Embryonic facial prominence (tissue), 1 donor: ENCODE measurements at regions not wholly inside any gene's neighbourhood (a gene's known extent, or its start where the extent isn't known, plus 50 kb on each side); places are given as distances from the start of the nearest gene placed in this dataset.

Source experiments
- DNase-seq: peaks from one replicate; pipeline ENCODE4 v3.0.0-alpha.2; 2016; ENCODE audit errors: extremely low spot score

- DNase-seq = no peak
Measured at GRCh38 chr15:91555312-91555711, 298.2 kb upstream of the SLCO3A1 start.

DNA sequence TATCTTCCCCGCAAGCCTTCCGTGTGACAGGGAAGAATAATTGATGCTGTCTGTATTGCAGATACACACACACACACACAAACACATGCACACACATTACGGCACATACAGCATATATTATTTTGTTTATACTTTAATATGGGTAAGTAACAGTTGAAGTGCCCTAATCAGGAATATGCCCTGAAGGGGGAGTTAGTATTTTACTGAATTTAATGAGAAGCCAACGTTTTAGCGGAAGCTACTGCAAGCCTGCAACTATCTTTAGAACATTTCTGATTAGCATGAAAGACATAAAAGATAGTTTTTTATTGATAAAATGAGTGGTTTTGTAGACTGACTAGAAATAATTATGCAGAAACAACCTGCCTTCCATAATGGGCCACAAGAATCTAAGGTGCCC is 296.6 kb upstream of the SLCO3A1 start:
- no peak for DNase-seq

DNA sequence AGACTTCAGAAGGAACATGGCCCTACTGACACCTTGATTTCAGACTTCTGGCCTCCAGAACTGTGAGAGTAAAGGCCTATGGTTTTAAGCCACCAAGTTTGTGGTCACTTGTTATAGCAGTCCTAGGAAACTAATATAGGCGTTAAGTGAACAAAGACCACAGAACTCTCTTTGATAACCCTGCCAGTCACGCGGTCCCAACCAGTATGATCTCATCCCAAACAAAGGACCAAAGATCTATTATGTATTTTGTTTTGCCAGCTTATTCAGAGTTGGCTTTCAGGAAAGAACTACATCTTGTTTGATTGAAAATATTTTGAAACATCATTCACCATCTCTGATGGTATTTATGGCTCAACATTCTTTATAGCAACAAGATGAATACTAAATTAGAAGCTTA is 294.4 kb upstream of the SLCO3A1 start:
- no peak for DNase-seq

GRCh38 chr15:91561371-91562100 is 292.0 kb upstream of the SLCO3A1 start:
- DNase-seq = no peak

GRCh38 chr15:91562698-91563097 is 290.8 kb upstream of the SLCO3A1 start:
- DNase-seq = no peak

DNA sequence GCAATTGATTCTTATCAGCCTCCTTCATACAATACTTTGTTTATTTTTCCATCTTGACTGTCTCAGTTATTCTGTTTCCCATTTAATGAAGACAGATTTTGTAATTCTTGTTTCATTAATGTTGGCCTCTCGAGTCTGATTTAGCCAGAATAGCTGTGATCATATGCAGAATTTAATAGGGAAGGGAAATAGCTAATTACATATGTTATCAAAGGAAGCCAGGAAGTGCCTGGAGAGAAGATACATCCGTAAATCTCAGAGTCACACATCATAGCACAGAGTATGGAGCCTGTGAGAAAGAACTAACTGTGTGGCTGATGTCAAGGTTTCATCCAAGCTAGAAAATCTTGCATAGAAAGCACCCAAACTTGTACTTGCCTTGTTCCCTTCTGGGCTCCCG is 288.9 kb upstream of the SLCO3A1 start:
- DNase-seq = no peak

DNA sequence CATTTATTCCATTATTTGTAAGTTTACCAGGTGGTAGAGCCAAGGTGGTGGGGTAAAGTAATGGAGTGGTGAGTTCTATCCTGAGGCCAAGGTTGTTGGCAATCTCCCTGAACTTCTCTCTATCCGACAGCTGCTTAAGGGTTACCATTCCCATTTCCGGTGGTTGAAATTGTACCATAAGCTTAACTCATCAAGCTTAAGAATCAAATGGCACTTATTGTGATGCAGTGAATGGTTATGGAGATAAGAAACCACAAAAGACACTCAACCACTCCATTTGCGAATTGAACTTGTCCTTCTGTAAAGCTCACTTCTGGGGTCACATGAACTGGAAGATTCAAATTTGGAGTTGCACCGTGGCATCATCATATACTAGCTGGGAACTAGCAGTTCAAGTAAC is 287.4 kb upstream of the SLCO3A1 start:
- DNase-seq = no peak

DNA sequence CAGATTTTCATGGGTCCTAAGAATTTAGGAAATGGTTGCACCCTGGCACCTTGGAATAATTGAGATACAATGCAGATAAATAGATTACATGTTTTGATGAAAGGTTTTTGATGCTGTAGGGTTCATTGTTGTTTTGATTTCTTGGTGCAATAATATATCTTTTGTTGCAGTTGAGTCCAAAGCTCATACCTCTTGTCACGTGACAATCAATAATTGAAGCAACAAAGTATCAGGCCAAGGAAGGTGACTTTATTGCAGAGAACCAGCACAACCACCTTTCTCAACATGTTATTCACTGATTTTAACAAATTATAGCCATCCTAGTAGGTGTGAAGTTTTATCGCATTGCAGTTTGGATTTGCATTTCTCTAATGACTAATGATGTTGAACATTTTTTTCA is 285.5 kb upstream of the SLCO3A1 start:
- DNase-seq = no peak

- no peak for DNase-seq
Measured at GRCh38 chr15:91572110-91572509, 281.4 kb upstream of the SLCO3A1 start.

- no peak for DNase-seq
Measured at GRCh38 chr15:91576096-91576495, 277.4 kb upstream of the SLCO3A1 start.

DNA sequence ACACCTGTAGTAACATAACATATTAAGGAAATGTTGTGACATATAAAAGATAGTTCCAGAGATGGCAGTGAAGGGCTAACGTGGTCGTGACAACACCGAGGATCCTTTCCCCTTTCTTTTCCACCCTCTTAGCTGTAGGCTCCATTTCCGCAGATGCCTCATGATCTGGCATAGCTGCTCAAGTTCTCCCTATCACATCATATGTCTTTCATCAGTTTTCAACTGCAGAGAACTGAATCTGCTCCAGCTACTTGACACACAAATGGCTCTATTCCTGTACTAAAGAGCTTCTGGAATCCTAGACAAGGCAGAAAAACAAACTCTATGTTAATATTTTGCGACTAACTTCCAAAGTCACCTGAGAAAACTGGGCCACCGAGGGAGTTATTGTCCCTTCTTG is 275.0 kb upstream of the SLCO3A1 start:
- DNase-seq = no peak

- DNase-seq = no peak
Measured at GRCh38 chr15:91584895-91585294, 268.6 kb upstream of the SLCO3A1 start.

GRCh38 chr15:91586560-91586959 is 266.9 kb upstream of the SLCO3A1 start:
- DNase-seq = no peak

DNA sequence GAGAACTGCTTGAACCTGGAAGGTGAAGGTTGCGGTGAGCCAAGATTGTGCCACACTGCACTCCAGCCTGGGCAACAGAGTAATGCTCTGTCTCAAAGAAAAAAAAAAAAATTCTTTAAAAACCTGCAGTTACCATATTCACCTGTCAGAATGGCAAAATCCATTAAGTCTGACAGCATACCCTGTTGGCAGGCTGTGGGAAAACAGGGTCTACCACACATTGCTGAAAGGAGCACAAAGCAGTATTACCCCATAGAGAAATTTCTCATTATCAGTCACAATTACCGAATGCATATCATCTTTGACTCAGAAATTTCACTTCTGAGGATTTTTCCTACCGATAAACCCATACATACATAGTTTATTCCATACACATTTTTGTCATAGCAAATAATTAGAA is 264.1 kb upstream of the SLCO3A1 start:
- no peak for DNase-seq

DNA sequence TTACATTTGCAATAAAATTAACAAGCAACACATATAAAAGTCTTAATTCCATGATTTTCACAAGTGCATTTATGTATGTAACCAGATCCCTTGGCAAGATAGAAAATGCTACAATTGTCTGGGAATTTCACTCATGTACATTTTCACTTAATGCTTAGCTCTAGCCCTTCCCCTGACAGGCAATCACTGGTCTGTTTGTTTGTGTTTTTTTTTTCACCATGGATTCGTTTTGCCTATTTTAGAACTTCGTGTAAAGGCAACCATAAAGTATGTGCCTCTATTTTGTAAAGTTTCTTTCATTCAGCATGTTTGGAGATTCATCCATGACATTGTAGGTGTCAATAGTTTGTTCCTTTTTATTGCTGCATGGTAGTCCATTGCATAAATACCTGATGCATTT is 260.9 kb upstream of the SLCO3A1 start:
- no peak for DNase-seq

DNA sequence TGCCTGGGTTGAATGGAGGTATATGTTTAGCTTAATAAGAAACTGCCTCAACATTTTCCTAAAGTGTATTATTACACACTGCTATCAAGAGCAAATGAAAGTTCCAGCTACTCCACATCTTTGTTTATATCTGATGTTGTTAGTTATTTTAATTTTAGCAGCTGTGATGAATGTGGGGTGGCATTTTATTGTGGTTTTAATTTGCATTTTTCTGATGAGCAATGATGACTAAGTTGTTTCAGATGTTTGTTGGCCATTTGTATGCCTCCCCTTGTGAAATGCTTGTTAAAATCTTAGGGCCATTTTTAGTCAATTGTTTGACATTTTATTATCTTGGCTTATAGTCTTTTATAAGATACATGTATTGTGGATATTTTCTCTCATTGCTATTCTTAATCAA is 260.4 kb upstream of the SLCO3A1 start:
- DNase-seq = no peak

DNA sequence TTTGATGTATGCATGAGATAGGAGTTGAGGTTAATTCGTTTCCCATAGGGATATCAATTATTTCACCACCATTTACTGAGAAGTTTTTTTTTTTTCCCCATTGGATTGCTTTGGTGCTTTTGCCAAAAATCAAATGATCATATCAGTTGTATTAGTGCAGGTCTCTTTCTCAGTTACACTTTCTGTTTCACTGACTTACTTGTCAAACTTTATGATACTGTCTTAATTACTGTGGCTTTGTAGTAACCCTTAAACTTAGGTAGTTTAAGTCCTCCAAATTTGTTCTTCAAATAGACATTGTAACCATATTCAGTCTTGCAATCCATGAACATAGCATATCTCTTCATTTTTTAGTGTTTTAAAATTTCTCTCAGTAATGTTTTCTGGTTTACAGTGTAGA is 259.9 kb upstream of the SLCO3A1 start:
- no peak for DNase-seq

GRCh38 chr15:91599261-91599660 is 254.2 kb upstream of the SLCO3A1 start:
- DNase-seq = no peak

DNA sequence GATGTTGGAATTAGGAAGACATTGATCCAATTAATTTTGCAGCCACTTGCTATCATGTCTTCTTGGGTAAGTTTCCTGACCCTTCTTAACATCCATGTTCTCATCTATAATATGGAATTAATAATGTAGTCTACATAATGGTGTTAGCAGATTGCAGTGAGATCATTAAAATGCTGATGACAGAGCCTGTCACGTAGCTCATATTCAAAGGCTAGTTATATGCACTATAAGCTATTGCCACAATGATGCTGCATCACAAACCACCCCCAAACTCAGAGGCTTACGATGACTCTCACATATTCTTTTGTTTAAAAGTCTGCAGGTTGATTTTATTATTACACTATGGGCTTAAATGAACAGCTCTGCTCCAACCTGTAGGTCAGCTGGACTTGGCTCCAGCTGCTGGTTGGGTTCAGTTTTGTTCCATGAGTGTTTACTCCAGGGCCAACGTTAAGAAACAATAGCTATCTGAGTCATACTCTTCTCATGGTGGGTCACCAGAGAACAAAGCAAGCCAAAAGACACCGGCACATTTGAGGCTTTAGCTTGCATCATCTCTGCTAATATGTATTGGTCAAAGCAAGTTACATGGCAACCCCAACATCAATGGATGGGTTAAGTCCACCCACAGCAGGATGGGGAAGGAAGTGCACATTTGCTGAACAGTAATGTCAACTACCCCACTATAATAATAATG is 250.0 kb upstream of the SLCO3A1 start:
- DNase-seq = no peak

- no peak for DNase-seq
Measured at GRCh38 chr15:91604122-91604521, 249.4 kb upstream of the SLCO3A1 start.

- no peak for DNase-seq
Measured at GRCh38 chr15:91605576-91605975, 247.9 kb upstream of the SLCO3A1 start.

DNA sequence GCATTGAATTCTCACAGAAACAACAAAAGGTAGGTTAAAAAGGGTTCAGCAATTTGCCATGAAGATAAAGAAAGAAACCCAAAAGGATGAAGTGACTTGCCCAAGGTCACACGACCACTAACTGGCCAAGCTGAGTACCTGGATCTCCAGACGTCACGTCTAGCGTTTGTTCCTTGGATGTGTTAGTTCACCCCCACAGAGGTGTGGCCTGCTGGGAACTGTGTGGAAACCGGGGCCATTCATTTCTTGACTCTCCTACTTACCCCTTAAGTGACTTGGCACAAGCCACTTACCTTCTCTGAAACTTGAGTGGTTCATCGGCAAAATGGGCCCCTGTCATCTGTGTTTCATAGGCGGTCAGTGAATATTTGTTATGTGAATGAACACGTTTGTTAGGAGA is 244.3 kb upstream of the SLCO3A1 start:
- no peak for DNase-seq

DNA sequence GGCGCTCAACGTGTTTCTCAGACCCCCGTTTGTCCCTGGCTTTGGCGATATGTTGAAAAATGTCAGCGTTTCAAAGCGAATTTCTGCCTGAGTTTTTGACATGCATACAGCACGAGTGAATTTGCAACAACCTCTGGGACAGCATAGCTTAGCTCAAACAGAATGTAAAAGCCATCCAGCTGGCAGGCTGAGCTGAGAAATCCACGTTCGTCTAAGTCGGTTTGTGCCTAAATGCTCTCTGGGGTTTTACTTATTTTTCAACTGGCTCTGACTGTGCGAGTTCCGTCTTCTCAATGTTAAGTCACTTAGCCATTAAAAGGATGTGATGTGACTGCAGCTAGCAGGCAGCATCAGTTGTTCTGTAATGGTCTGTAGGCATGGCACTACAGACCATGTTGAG is 243.5 kb upstream of the SLCO3A1 start:
- DNase-seq = no peak
